GM11168 (cell line): ENCODE measurements at regions not wholly inside any gene's neighbourhood (a gene's known extent, or its start where the extent isn't known, plus 50 kb on each side); places are given as distances from the start of the nearest gene placed in this dataset.
"Not testable (repeated sequence)": the region's sequence is repeated elsewhere in the genome, so short reads cannot be mapped to it uniquely, and the experiment has no call there.

Source experiments
- in situ Hi-C: fragments of 300-500 bp; cut with MboI; formaldehyde crosslinking; loops from one replicate; pipeline ENCODE4 v1.12.0; 2022; ENCODE audit warnings: low sequenced_read_pairs; ENCODE audit not compliant: unreplicated experiment

- in situ Hi-C loops: no loop called here
Observed at GRCh38 chr5:68818057-68818695, 275.6 kb upstream of the SLC30A5 start.

GRCh38 chr5:68818870-68819269, 274.9 kb upstream of the SLC30A5 start:
- in situ Hi-C loops: no loop called here

- in situ Hi-C loops: no loop called here
Observed at GRCh38 chr5:68821056-68821455, 272.8 kb upstream of the SLC30A5 start.

- in situ Hi-C loops: no loop called here
Observed at GRCh38 chr5:68822796-68823195, 271.0 kb upstream of the SLC30A5 start.

- in situ Hi-C loops: no loop called here
Observed at GRCh38 chr5:68823301-68823700, 270.5 kb upstream of the SLC30A5 start.

GRCh38 chr5:68830377-68830898, 263.4 kb upstream of the SLC30A5 start:
- in situ Hi-C loops: no loop called here

- in situ Hi-C loops: no loop called here
Observed at GRCh38 chr5:68834491-68834981, 259.3 kb upstream of the SLC30A5 start.

- in situ Hi-C loops: no loop called here
Observed at GRCh38 chr5:68838157-68838718, 255.6 kb upstream of the SLC30A5 start.

GRCh38 chr5:68839019-68839552, 254.7 kb upstream of the SLC30A5 start:
- in situ Hi-C loops: no loop called here

GRCh38 chr5:68843624-68844364, 250.0 kb upstream of the SLC30A5 start:
- in situ Hi-C loops: no loop called here

- in situ Hi-C loops: no loop called here
Observed at GRCh38 chr5:68845131-68845530, 248.7 kb upstream of the SLC30A5 start.

- in situ Hi-C loops: no loop called here
Observed at GRCh38 chr5:68846828-68847227, 247.0 kb upstream of the SLC30A5 start.

GRCh38 chr5:68848091-68848490, 245.7 kb upstream of the SLC30A5 start:
- in situ Hi-C loops: no loop called here

- in situ Hi-C loops: no loop called here
Observed at GRCh38 chr5:68849103-68849502, 244.7 kb upstream of the SLC30A5 start.

- in situ Hi-C loops: no loop called here
Observed at GRCh38 chr5:68849906-68850305, 243.9 kb upstream of the SLC30A5 start.

- in situ Hi-C loops: no loop called here
Observed at GRCh38 chr5:68861099-68861498, 232.7 kb upstream of the SLC30A5 start.

- in situ Hi-C loops: no loop called here
Observed at GRCh38 chr5:68862560-68862959, 231.3 kb upstream of the SLC30A5 start.

GRCh38 chr5:68865192-68865591, 228.6 kb upstream of the SLC30A5 start:
- in situ Hi-C loops: not testable (repeated sequence)

- in situ Hi-C loops: no loop called here
Observed at GRCh38 chr5:68872088-68872839, 221.6 kb upstream of the SLC30A5 start.

GRCh38 chr5:68873198-68873597, 220.6 kb upstream of the SLC30A5 start:
- in situ Hi-C loops: no loop called here
